Mesothelial cell of epicardium (in vitro differentiated cells): ENCODE measurements at regions not wholly inside any gene's neighbourhood (a gene's known extent, or its start where the extent isn't known, plus 50 kb on each side); places are given as distances from the start of the nearest gene placed in this dataset.

Experiments used
- DNase-seq, 2 experiments: peaks; one replicate each; pipeline ENCODE4 v3.0.0; 2021; ENCODE audit warnings: low spot score in 2 of 2; ENCODE audit not compliant: unreplicated experiment in 2 of 2
- H3K27ac Mint-ChIP-seq: 2 replicates; pipeline ENCODE4 v1.8.0; 2021; ENCODE audit warnings: mixed read lengths
- H3K27me3 Mint-ChIP-seq: 2 replicates; pipeline ENCODE4 v1.8.0; 2021; ENCODE audit warnings: low read depth, mixed read lengths
- H3K36me3 Mint-ChIP-seq: 2 replicates; pipeline ENCODE4 v1.8.0; 2021; ENCODE audit warnings: mixed read lengths
- H3K4me1 Mint-ChIP-seq: 2 replicates; pipeline ENCODE4 v1.8.0; 2021; ENCODE audit warnings: mixed read lengths
- H3K4me3 Mint-ChIP-seq: 2 replicates; pipeline ENCODE4 v1.8.0; 2021; ENCODE audit warnings: mild to moderate bottlenecking, moderate library complexity, mixed read lengths
- H3K9me3 Mint-ChIP-seq: 2 replicates; pipeline ENCODE4 v1.8.0; 2021; ENCODE audit warnings: mixed read lengths
- TF ChIP-seq, protein P1 (sequence below): fragments of 200-600 bp; sonication (generic); IDR thresholded peaks from one replicate; pipeline ENCODE4 v1.5.0; 2021; ENCODE audit warnings: antibody characterized with exemption; ENCODE audit not compliant: unreplicated experiment

DNA sequence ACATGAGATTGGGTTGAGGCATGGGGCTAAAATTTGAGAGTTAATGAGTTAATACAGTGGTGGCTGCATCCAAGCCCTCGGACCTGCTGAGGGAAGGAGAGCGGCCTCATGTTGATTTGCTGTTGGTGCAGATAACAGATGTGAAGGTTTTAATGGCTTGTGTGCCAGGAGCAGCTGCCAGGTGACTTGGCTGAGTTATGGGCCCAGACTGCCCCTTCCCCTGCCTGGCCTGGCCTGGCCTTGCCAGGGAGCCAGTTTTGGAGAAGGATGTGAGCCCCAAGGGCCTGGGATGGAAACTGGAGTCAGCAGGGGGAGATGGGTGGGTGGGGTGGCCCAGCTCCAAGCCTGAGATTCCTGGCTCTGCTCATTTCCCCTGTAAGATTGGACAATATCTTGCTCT is 230.1 kb downstream of the CBLN1 start:
- H3K9me3 Mint-ChIP-seq: no peaks in the 10 kb centered on the region
- no peaks in the 10 kb centered on the region for H3K36me3 Mint-ChIP-seq
- H3K27me3 Mint-ChIP-seq: peaks cover 5% of the 10 kb centered on the region
- no peak overlapping the region for H3K4me3 Mint-ChIP-seq
- DNase-seq: no peak
- H3K4me1 Mint-ChIP-seq: peaks cover 5% of the 10 kb centered on the region
- no peak overlapping the region for H3K27ac Mint-ChIP-seq
- TF ChIP-seq, protein P1, sequence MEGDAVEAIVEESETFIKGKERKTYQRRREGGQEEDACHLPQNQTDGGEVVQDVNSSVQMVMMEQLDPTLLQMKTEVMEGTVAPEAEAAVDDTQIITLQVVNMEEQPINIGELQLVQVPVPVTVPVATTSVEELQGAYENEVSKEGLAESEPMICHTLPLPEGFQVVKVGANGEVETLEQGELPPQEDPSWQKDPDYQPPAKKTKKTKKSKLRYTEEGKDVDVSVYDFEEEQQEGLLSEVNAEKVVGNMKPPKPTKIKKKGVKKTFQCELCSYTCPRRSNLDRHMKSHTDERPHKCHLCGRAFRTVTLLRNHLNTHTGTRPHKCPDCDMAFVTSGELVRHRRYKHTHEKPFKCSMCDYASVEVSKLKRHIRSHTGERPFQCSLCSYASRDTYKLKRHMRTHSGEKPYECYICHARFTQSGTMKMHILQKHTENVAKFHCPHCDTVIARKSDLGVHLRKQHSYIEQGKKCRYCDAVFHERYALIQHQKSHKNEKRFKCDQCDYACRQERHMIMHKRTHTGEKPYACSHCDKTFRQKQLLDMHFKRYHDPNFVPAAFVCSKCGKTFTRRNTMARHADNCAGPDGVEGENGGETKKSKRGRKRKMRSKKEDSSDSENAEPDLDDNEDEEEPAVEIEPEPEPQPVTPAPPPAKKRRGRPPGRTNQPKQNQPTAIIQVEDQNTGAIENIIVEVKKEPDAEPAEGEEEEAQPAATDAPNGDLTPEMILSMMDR: no peak

GRCh38 chr16:49050607-49051006 is 231.0 kb downstream of the CBLN1 start:
- H3K4me3 Mint-ChIP-seq: no peak overlapping the region
- H3K36me3 Mint-ChIP-seq: no peaks in the 10 kb centered on the region
- no peak overlapping the region for H3K27ac Mint-ChIP-seq
- no peaks in the 10 kb centered on the region for H3K9me3 Mint-ChIP-seq
- H3K4me1 Mint-ChIP-seq: peaks cover 5% of the 10 kb centered on the region
- TF ChIP-seq, protein P1: no peak
- peaks cover 1% of the 10 kb centered on the region for H3K27me3 Mint-ChIP-seq
- DNase-seq: no peak

GRCh38 chr16:49049644-49050043 is 232.0 kb downstream of the CBLN1 start:
- no peak overlapping the region for H3K4me3 Mint-ChIP-seq
- peaks cover 5% of the 10 kb centered on the region for H3K4me1 Mint-ChIP-seq
- no peak overlapping the region for H3K27ac Mint-ChIP-seq
- H3K27me3 Mint-ChIP-seq: no peaks in the 10 kb centered on the region
- TF ChIP-seq, protein P1: no peak
- no peak for DNase-seq
- H3K9me3 Mint-ChIP-seq: no peaks in the 10 kb centered on the region
- H3K36me3 Mint-ChIP-seq: no peaks in the 10 kb centered on the region

DNA sequence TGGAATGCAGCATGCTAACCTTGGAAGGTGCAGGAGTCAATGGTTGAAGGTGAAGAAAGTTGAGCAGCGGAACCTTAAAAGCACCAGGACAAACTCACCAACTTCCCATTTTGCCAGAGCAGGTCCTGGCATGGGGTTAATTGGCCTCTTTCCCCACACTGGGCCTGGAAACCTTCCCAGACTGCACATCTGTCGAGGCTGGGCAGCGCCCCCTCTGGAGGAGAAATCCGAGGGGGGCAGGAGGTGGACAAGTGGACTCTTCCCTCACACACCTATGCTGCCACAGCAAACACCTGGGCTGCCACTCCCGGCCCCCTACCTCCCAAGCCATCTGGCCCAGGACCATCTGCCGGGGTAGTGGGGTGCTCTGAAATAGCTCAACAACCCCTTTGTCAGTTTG is 232.4 kb downstream of the CBLN1 start:
- no peaks in the 10 kb centered on the region for H3K9me3 Mint-ChIP-seq
- H3K27me3 Mint-ChIP-seq: no peaks in the 10 kb centered on the region
- peaks cover 5% of the 10 kb centered on the region for H3K4me1 Mint-ChIP-seq
- TF ChIP-seq, protein P1: no peak
- no peak for DNase-seq
- no peak overlapping the region for H3K4me3 Mint-ChIP-seq
- no peaks in the 10 kb centered on the region for H3K36me3 Mint-ChIP-seq
- no peak overlapping the region for H3K27ac Mint-ChIP-seq

- Mint-ChIP-seq H3K4me3 (no peak overlapping the region), H3K36me3 (no peaks in the 10 kb centered on the region), H3K9me3 (no peaks in the 10 kb centered on the region), H3K27ac (no peak overlapping the region), H3K27me3 (no peaks in the 10 kb centered on the region), H3K4me1 (peaks cover 5% of the 10 kb centered on the region)
- DNase-seq: no peak
- TF ChIP-seq, protein P1: no peak
Observed at GRCh38 chr16:49048557-49048956, 233.1 kb downstream of the CBLN1 start.

- H3K27ac Mint-ChIP-seq: no peak overlapping the region
- H3K4me1 Mint-ChIP-seq: no peaks in the 10 kb centered on the region
- H3K9me3 Mint-ChIP-seq: no peaks in the 10 kb centered on the region
- no peak for DNase-seq
- no peaks in the 10 kb centered on the region for H3K36me3 Mint-ChIP-seq
- H3K4me3 Mint-ChIP-seq: no peak overlapping the region
- TF ChIP-seq, protein P1: no peak
- H3K27me3 Mint-ChIP-seq: peaks cover 12% of the 10 kb centered on the region
Observed at GRCh38 chr16:49036126-49036525, 245.5 kb downstream of the CBLN1 start.
